ENCODE measurements at regions not wholly inside any gene's neighbourhood (a gene's known extent, or its start where the extent isn't known, plus 50 kb on each side); places are given as distances from the start of the nearest gene placed in this dataset.

DNA sequence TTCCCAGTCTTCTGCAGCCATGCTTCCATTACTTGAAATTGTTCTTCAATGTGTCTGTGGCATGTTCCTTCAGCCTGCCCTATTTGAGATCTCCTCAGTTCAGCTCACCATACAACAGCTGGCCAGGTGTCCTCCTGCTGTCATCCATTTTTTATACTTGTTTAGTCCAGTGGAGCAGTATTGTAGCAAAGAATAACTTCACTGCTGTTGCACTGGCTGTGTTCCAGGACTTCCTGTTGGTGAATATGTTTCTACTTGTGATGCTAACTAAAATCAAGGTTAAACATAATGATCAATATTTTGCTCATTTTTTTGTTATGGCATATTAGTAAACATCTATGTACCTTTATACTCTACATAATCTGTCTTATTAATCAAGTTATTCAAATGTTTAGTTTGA lies 1394.1 kb downstream of the PCDH9 start:
- H3K27ac ChIP-seq, result no peak overlapping the region
- TF ChIP-seq, protein P1, sequence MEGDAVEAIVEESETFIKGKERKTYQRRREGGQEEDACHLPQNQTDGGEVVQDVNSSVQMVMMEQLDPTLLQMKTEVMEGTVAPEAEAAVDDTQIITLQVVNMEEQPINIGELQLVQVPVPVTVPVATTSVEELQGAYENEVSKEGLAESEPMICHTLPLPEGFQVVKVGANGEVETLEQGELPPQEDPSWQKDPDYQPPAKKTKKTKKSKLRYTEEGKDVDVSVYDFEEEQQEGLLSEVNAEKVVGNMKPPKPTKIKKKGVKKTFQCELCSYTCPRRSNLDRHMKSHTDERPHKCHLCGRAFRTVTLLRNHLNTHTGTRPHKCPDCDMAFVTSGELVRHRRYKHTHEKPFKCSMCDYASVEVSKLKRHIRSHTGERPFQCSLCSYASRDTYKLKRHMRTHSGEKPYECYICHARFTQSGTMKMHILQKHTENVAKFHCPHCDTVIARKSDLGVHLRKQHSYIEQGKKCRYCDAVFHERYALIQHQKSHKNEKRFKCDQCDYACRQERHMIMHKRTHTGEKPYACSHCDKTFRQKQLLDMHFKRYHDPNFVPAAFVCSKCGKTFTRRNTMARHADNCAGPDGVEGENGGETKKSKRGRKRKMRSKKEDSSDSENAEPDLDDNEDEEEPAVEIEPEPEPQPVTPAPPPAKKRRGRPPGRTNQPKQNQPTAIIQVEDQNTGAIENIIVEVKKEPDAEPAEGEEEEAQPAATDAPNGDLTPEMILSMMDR (conservative IDR thresholded peaks at IDR 0.05; ENCODE audit: low read depth), result no peak
- CTCF ChIA-PET, result interaction anchor here (0.6 kb wide), 1 partner anchor 163 kb away, joined by 3 read pairs; no protein-coding TSS in a partner anchor
- POLR2A ChIA-PET (ENCODE audit: low non-redundant PET), result no interaction called here
- no peak for DNase-seq (ENCODE audit: low spot score)

DNA sequence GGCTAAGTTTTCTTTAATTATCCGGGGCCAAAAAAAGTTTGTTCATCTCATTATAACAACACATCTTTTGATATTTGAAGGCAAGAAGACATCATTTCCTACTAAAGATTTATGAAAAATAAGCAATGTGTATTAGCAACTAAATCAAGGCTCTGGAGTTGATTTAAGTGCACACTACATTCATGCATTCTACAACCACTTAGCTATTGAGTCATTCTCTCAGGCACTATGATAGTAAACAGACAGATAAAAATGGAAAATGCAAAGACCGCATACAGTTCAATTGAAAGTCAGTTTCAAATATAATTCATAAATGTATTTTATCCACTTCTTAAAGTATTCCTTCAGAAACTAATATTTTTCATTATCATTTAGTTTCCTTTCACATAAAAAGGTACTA lies 1395.2 kb downstream of the PCDH9 start:
- DNase-seq (ENCODE audit: low spot score), result no peak
- POLR2A ChIA-PET (ENCODE audit: low non-redundant PET), result no interaction called here
- TF ChIP-seq, protein P1 (conservative IDR thresholded peaks at IDR 0.05; ENCODE audit: low read depth), result no peak
- CTCF ChIA-PET, result no interaction called here
- no peak overlapping the region for H3K27ac ChIP-seq

DNA sequence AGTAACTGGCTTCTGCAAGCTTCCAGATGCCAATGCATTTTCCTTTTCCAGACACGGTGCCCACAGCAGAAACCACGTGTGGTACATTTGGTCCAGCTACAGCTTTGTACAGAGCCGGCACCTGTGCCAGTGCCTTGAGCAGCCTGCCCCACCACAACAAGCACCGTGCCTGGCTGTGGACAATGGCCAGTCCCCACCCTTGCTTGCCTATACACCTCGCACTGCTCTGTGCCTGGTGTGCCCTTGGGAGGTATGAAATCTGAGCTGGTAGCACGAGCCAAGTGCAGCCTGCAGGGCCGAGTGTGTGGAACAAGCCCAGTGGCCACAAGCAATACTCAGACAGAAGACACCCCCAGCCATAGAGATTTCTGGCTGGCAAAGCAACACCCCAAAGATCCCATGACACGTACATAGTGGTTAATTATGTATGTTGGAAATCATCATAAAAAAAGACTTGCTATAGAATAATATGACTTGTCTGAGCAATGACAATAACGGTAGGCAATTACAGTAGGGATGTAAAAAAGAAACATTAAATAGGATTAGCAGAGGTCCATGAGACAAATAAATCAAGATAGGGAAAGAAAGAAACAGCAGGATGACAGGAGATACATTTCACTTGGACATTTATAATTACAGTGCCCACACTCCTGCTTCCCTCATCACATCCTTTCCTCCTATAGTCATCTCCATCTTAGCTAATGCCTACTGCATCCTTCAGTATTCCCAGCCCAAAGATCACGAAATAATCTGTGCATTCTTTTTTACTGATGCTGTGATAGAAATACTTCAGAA lies 1399.5 kb downstream of the PCDH9 start:
- DNase-seq (ENCODE audit: low spot score), result no peak
- ChIA-PET POLR2A (ENCODE audit: low non-redundant PET) (no interaction called here), CTCF (interaction anchor here (0.6 to 0.9 kb wide), 2 partner anchors 13 to 14 kb away, joined by 3 to 7 read pairs; no protein-coding TSS in a partner anchor)
- H3K27ac ChIP-seq, result no peak overlapping the region
- TF ChIP-seq, protein P1 (conservative IDR thresholded peaks at IDR 0.05; ENCODE audit: low read depth), result no peak

DNA sequence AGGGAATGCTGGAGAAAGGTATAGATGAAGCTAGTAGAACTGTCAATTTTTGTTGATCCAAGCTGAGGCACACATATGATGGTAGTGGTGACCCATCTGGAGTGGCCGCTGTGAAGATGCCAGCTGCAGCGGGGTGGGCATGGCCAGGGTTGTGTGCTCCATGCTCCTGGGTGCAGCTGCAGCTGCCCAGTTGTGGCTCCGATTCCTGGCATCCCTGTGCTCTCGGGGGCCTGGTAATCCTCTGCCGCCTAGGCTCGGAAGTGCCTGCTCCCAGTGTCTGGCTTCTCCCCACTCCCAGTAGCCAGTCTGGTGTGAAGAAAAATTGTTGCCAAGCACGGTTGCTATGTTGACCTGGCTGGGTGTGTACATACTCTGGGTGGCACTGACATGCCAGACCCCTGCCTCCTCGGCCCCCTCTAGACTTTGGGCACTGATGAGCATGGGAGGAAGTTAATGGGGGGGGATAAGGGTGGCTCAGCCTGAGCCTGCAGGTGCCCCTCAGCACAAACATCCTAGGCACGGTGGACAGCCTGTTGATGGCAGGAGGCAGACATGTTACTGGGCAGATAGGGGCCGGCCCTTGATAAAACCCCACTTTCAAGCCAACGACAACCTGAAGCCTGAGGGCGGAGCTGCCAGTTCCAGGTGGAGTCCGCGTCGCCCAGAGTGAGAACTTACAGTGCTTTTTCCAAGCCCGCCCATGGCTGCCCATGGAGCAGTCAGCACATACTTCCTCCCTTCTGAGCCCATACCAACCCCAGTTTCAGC lies 1400.7 kb downstream of the PCDH9 start:
- POLR2A ChIA-PET (ENCODE audit: low non-redundant PET), result no interaction called here
- H3K27ac ChIP-seq, result no peak overlapping the region
- TF ChIP-seq, protein P1 (conservative IDR thresholded peaks at IDR 0.05; ENCODE audit: low read depth), result no peak
- CTCF ChIA-PET, result no interaction called here
- no peak for DNase-seq (ENCODE audit: low spot score)

DNA sequence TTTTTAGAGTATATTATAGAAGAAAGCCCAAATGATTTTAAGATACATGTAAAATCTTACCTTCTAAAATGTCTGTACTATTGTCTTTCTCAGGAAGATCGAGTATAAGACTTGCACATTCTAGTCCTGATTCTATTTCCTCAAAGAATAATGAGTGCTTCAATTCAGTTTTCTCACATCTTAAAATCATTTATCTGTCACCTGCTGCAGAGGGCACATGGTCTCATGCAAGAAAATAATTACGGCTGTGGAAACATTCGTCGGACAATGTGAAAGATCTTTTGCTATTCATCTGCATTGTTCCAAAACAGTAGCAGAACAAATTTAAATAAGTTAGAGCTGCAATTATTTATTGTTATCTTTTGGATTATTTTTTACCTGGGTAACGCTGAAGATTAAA lies 1403.5 kb downstream of the PCDH9 start:
- DNase-seq (ENCODE audit: low spot score), result no peak
- TF ChIP-seq, protein P1 (conservative IDR thresholded peaks at IDR 0.05; ENCODE audit: low read depth), result no peak
- no peak overlapping the region for H3K27ac ChIP-seq
- ChIA-PET CTCF (no interaction called here), POLR2A (ENCODE audit: low non-redundant PET) (no interaction called here)

DNA sequence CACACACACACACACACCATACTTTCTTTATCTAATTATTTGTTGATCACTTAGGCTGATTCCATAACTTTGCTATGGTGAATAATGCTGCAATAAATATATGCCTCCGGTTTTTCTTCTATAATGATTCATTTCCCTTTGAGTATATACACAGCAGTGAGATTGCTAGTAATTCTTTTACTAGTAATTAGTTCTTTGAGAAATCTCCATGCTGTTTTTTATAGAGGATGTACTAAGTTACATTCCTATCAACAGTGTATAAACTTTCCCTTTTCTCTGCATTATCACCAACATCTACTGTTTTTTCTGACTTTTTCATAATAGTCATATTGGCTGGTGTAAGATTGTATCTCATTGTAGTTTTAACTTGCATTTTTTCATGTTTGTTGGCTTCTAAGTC lies 1405.1 kb downstream of the PCDH9 start:
- TF ChIP-seq, protein P1 (conservative IDR thresholded peaks at IDR 0.05; ENCODE audit: low read depth), result no peak
- ChIA-PET POLR2A (ENCODE audit: low non-redundant PET) (no interaction called here), CTCF (no interaction called here)
- H3K27ac ChIP-seq, result no peak overlapping the region
- DNase-seq (ENCODE audit: low spot score), result no peak
